ENCODE measurements at regions not wholly inside any gene's neighbourhood (a gene's known extent, or its start where the extent isn't known, plus 50 kb on each side); places are given as distances from the start of the nearest gene placed in this dataset.
"Not testable (repeated sequence)": the region's sequence is repeated elsewhere in the genome, so short reads cannot be mapped to it uniquely, and the experiment has no call there.

DNA sequence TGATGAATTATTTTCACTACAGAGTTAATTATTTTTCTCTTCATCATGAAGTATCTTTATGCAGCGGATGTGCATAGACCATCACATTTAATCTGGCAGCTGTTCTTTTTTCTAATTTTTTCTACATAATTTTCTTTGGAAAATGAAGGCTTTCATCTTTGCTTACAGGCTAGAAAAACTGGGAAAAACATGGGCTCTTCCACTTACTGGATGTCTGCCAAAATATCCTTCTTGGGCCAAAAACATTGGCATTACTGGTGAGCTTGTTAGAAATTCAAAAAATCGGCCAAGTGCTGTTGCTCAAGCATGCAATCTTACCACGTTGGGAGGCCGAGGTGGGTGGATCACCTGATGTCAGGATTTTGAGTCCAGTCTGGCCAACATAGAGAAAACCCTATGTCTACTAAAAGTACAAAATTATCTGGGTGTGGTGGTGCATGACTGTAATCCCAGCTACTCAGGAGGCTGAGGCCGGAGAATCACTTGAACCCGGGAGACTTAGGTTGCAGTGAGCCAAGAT, 176.8 kb downstream of the ZNF737 start:
- no peak for DNase-seq

DNA sequence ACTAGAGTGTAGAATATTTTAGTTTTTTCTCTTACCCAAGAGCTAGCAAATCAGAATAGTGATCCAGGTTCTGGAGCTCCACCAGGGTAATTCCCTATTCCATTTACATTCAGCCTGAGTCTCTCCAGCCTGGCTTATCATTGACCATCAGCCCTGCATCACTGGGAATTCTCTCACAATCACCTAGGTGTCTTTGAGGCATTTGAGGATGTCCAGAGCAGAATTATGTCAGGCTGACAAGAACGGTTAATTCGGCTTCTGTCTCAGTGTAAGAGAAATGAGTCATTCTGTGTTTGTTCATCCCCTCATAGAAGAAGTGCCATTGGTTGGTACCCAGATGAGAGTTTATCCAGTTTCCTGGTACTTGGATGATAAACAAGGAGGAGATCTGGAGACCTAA, 180.5 kb downstream of the ZNF737 start:
- no peak for DNase-seq

DNA sequence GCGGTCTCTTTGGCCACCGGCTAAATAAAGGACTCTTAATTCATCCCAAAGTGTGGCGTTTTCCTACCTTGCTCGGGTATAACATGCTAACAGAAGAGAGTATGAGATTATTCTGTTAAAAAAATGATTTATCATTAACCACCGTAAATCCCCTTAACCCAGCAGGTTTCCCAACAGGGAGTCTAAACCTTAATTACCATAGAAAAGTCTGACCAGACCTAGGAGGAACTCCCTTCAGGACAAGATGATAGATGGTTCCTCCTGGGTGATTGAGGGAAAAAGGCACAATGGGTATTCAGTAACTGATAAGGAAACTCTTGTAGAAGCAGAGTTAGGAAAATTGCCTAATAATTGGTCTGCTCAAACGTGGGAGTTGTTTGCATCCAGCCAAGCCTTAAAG, 193.7 kb downstream of the ZNF737 start:
- no peak for DNase-seq

DNA sequence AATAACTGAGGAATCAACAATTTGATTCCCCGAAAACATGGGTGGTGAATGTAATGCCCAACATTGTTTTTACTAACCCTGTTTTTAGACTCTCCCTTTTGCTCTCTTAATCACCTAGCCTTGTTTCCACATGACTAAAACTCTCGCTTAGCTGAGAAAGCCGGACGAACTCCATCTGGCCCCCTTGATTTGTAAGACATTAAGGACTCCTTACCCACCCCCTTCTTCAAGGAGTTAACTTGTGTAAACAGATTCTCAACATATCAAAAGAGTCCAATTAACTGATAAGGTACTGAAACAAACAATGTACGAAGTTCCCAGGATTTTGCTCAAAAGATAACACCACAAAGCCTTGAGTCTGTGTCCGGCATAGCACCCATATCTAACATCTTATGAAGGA, 194.3 kb downstream of the ZNF737 start:
- DNase-seq, result not testable (repeated sequence)

DNA sequence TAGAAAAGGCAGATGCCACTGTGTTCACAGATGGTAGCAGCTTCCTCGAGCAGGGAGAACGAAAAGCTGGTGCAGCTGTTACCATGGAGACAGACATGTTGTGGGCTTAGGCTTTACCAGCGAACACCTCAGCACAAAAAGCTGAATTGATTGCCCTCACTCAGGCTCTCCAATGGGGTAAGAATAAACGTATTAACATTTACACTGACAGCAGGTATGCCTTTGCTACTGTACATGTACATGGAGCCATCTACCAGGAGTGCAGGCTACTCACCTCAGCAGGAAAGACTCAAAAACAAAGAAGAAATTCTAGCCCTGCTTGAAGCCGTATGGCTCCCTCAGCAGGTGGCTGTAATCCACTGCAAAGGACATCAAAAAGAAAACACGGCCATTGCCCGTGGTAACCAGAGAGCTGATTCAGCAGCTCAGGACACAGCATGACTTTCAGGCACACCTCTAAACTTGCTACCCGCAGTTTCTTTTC, 197.7 kb downstream of the ZNF737 start:
- peak; percentile 73 for DNase-seq

DNA sequence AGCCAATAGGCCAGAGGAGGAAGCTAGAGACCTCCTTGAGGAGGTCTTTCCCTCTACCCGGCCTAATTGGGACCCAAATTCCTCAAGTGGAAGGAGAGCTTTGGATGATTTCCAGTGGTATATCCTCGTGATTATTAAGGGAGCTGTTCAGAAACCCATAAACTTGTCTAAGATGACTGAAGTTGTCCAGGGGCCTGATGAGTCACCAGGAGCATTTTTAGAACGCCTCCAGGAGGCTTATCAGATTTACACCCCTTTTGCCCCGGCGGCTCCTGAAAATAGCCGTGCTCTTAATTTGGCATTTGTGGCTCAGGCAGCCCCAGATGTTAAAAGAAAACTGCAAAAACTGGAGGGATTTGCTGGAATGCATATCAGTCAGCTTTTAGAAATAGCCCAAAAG, 198.1 kb downstream of the ZNF486 start:
- DNase-seq, result no peak

DNA sequence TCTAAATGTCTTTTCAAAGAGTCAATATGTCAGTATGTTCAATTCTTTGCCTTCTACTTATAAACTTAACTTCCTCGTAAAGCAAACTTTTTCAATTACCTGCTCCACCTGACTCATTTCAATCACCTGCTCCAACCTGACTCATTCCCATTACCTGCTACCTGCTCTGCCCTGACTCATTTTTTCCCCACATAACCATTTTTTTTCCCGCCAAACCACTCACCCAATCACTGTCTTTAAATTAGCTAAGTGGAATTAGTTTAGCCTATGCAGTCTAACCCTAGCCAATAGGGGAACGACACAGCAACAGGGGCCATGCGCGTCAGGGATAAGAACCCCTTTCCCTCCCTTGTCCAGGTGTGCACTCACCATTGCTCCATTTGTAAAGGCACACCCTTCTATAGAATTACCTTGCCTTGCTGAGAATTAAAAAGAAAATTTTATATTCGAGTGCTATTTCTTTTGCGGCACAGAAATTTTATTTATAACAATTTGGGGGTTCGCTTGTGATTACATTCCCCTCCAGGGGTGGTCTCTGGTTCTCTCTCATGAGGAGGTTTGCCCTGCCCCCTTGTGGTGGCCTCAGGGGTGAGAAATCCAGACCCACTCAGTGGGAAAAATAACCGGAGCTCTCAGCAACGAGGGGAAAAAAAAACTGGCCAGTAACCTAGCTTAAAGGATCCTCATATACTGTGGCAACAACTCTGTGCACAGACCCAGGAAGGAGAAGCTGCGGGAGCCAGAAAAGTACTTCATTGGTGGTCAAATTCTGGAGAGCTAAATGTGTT, 193.1 kb downstream of the ZNF486 start:
- DNase-seq, result no peak

DNA sequence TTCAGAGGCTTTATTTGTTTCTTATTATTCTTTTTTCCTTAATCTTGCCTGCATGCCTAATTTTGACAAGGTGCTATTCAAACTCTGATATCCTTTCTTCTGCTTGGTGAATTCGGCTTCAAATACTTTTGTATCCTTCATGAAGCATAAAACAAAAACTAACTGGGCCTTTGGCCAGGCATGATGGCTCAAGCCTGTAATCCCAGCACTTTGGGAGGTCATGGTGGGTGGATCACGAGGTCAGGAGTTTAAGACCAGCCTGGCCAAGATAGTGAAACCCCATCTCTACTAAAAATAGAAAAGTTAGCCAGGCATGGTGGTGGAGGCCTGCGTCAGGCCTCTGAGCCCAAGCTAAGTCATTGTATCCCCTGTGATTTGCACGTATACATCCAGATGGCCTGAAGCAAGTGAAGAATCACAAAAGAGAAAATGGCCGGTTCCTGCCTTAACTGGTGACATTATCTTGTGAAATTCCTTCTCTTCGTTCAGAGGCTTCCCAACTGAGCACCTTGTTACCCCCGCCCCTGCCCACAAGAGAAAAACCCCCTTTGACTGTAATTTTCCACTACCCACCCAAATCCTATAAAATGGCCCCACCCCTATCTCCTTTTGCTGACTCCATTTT, 191.9 kb downstream of the ZNF486 start:
- not testable (repeated sequence) for DNase-seq

DNA sequence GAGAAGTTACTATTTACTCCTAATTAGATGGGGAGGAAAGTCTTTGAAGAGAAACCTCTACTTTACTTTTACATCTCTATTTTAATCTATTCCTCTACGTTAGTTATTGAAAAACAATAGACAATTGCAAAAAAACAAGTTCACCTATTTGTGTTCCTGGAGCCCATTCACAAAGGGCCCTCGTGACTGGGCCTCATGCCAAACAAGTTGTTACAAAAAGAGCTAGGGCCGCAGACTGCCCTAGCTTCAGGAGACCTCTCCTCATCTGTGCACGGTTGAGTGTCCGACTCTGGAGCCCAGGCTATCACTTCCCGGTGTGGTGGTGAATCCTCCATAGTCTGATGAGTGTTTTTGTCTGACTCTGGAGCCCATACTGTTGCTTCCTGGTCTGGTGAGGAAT, 190.9 kb downstream of the ZNF486 start:
- DNase-seq, result no peak

DNA sequence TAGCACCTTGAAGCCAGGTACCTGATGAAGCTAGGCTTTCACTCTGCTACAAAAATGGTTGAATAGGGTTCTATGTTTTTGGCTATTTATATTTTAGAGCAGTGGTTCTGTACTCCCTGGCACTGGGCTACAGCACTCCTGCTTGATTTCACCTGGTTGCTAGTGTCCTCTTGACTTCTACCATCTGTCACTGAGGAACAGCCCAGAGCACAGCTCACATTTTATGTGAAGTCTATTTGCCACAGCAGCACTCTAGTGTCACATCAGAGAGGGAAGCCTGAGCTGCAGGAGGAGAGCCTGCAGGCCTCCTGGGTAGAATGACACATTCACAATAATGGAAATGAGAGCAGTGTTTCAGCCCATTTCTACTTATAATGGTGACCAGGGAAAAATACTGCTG, 184.2 kb downstream of the ZNF486 start:
- DNase-seq, result no peak

DNA sequence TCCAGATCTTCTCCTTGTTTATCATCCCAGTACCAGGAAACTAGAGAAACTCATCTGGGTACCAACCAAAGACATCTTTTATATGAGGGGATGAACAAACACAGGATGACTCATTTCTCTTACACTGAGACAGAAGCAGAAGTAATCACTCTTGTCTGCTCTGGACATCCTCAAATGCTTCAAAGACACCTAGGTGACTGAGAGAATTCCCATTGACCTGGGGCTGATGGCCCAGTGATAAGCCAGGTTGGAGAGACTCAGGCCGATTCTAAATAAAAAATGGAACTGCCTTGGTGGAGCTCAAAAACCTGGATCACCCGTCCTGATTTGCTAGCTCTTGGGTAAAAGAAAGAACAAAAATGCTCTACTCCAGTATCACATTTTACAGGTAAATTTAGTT, 182.2 kb downstream of the ZNF486 start:
- DNase-seq, result no peak

DNA sequence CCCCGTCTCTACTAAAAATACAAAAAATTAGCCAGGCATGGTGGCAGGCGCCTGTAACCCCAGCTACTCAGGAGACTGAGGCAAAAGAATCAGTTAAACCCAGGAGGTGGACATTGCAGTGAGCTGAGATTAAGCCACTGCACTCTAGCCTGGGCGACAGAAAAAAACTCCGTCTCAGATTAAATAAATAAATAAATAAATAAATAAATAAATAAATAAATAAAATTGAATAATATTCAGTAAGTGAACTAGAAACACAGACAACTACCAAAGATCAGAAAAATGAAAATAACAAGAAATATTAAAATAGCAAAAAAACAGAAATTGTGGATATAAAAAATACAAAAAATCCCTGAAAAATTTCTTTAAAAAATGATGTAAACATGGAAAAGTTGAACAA, 172.4 kb downstream of the ZNF486 start:
- DNase-seq, result no peak

DNA sequence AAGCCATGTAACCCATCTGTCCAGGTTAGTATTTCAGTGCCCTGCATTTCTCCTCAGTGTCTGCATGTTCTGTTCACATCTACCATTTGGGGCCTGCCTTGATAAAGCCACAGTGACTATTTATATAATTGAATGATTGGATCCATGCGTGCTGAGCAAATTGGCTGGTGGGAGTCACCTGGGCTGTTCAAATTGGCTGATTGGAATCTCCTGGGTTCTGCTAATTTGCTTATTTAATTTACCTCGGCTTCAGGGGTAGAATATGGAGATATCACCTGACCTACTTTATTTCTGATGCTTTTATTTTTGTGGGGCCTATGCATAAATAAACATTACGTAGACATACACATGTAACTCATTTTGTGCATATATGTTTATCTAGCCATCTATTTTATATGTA, 167.7 kb downstream of the ZNF486 start:
- no peak for DNase-seq

DNA sequence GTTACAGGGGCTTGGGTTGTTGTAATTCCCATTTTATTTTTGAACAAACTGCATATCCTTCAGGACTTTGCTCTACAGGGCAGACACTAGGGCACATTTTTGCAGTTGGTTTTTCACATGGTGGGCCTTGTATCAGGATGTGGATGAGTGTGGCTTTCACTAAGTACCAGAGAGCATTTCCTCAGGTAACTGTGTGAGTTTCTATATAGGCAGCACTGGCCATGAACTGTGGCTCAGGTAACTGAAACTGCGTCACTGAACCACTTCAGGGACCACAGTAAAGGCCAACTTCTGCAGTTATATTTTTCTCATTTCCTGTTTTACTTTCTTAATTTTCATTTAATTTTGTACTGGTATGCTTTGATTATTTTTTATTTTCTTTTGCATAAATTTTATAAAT, 166.5 kb downstream of the ZNF486 start:
- no peak for DNase-seq

DNA sequence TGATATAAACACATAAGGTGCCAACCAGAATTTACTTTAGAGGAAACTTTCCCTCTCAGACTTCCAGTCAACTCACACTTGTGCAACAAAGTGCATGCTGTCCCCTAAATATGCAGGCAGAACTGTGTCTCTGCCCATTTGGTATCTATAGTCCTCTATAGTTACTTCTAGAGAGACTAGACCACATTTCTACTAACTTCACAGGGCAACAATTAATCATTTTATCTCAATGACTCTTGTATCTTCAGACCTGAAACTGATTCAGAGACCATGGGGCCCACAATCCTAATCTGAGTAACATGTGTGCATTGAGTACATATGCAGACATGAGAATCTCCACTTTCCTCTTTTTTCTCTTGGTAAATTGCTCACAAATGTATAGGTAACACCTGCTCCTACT, 158.1 kb downstream of the ZNF486 start:
- no peak for DNase-seq

DNA sequence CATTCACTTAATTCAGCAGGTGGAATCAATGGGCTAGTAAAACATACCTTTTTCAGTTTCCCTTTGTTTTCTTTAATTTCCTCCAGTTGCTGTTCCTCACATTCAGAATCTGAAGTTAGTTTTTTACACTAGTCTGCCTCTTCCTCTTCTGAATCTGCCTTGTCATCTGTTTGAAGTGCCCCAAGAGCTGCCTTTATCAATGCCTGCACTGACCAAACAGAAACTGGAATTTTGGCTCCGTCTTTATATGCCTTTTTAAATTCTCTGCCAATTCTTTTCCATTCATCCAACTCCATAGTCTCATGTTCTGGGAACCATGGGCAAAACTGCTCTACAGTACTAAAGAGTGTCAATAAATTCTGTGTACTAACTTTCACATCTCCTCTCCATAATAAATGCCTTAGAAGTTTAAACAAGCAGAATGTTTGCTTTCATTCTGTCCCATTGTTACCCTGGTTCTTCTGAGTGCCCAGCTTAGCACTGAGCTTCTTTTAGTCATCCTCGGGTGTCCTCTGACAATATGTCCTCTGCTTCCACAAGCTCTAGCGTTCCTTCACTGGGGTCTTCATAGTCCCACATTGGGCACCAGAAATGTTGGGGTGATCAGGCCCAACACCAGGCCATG, 154.2 kb downstream of the ZNF486 start:
- no peak for DNase-seq

DNA sequence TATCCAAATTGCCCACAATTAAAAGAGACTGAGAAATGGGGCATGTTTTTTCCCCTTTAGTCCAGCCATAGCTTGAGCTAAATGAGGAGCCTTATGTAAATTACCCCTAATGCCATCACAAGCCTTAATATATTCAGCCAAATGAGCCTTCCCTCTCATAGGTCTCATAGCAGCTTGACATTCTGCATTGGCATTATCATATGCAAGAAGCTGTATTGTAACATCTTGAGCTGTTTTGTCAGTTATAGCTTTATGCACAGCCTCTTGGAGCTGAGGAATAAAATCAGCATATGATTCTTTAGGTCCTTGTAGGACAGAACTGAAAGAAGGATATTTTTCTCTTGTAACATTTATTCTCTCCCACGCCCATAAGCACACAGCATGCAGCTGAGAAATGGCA, 153.2 kb downstream of the ZNF486 start:
- no peak for DNase-seq

DNA sequence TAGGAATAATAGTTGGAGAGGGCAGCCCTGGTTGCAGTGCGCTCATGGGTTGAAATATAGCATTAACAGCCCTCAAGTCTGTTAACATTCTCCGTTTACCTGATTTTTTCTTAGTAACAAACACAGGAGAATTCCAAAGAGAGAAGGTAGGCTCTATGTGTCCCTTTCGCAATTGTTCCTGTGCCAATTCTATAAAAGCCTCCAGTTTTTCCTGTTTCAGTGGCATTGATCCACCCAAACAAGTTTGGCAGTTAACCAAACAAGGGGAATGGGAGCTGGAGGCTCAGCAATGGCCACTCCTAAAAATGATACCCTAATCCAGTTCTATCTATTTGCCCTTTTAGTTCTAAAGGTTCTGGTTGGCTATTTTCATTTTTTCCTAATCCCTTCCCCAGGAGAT, 151.6 kb downstream of the ZNF486 start:
- no peak for DNase-seq

DNA sequence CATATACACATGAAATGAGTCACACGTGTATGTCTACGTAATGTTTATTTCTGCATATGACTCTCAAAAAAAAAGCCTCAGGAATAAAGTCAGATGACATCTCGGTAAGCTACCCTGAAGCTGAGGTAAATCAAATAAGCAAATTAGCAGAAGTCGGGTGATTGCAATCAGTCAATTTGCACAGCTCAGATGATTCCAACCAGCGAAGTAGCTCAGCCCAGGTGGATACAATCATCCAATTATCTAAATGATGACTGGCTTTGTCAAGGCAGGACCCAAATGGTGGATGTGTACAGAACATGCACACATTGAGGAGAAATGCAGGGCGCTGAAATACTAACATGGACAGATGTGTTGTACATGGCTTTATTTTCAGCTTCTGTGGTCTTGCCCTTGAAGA, 148.5 kb downstream of the ZNF486 start:
- no peak for DNase-seq

DNA sequence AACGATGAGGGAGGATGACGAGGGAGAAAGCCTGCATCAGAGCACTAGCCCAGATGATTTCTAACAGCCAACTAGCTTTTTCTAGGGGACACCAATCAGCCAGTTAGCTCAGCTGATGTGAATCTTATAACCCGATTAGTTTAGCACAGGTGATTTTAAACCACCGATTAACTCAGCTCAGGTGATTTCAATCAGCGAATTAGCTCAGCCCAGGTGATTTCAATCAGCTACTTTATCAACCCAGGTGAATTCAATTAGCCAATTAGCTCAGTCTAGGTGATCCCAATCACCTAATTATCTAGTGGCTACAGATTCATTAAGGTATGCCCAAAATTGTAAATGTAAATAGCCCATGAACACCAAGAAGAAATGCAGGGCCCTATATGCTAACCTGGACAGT, 146.9 kb downstream of the ZNF486 start:
- no peak for DNase-seq

DNA sequence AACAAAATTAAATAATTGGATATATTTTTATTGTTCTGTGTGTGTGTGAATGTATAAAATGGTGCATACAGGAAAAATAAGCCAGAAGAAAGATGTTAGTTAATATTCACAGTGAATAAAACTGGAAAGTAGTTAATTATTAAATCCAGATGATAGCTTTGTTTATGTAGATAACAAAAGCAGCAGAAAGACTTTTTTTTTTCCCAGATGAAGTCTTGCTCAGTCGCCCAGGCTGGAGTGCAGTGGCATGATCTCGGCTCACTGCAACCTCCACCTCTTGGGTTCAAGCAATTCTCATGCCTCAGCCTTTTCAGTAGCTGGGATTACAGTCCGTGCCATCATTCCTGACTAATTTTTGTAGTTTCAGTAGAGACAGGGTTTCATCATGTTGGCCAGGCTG, 140.1 kb downstream of the ZNF486 start:
- no peak for DNase-seq

DNA sequence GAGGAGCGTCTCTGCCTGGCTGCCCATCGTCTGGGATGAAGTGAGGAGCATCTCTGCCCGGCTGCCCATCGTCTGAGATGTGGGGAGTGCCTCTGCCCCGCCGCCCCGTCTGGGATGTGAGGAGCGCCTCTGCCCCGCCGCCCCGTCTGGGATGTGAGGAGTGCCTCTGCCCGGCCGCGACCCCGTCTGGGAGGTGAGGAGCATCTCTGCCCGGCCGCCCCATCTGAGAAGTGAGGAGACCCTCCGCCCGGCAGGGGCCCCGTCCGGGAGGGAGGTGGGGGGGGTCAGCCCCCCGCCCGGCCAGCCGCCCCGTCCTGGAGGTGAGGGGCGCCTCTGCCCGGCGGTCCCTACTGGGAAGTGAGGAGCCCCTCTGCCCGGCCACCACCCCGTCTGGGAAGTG, 129.3 kb downstream of the ZNF486 start:
- not testable (repeated sequence) for DNase-seq

DNA sequence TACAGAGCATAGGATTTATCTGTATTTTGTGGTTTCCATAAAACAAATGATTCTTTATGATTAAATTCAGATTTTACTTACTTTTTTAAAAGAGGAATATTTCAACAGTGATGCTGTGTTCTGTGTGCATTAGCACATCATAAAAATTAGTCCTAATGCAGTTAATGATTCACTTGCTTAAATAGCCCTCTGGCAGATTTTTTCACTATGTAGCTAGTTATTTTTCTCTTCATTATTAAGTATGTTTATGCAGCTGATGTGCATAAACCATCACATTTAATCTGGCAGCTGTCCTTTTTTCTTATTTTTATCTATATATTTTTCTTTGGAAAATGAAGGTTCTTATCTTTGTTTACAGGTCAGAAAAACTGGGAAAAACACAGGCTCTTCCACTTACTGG, 127.2 kb downstream of the ZNF486 start:
- no peak for DNase-seq

All from renal pelvis (tissue), 1 donor.